Keratinocyte (primary cell): ENCODE measurements at regions not wholly inside any gene's neighbourhood (a gene's known extent, or its start where the extent isn't known, plus 50 kb on each side); places are given as distances from the start of the nearest gene placed in this dataset.

Source experiments
- CTCF ChIP-seq, 3 experiments: IDR thresholded peaks in 1 of 3; conservative IDR thresholded peaks in 1 of 3; optimal IDR thresholded peaks in 1 of 3; 2 replicates in 2 of 3; 3 replicates in 1 of 3; pipeline versions ENCODE3 to v1.5.1; 2011; ENCODE audit warnings: low read length in 3 of 3, mild to moderate bottlenecking in 3 of 3, moderate library complexity in 2 of 3, control low read depth in 1 of 3, inconsistent platforms in 1 of 3; ENCODE audit not compliant: insufficient read depth in 2 of 3; ENCODE audit errors: extremely low read depth in 1 of 3
- EZH2 ChIP-seq: IDR thresholded peaks from one replicate; pipeline ENCODE4 v1.6.1; 2012; ENCODE audit warnings: inconsistent platforms, mild to moderate bottlenecking, low read length, moderate library complexity

GRCh38 chr12:125269276-125269675, 204.0 kb downstream of the AACS start:
- TF ChIP-seq CTCF (optimal IDR thresholded peaks at IDR 0.05 in 1 of 3, IDR thresholded peaks at IDR 0.05 in 1 of 3, conservative IDR thresholded peaks at IDR 0.05 in 1 of 3; ENCODE audit: extremely low read depth in 1 of 3, insufficient read depth in 2 of 3, low read length in 3 of 3) = no peak
- TF ChIP-seq EZH2 = no peak
